ENCODE measurements at regions not wholly inside any gene's neighbourhood (a gene's known extent, or its start where the extent isn't known, plus 50 kb on each side); places are given as distances from the start of the nearest gene placed in this dataset.

DNA sequence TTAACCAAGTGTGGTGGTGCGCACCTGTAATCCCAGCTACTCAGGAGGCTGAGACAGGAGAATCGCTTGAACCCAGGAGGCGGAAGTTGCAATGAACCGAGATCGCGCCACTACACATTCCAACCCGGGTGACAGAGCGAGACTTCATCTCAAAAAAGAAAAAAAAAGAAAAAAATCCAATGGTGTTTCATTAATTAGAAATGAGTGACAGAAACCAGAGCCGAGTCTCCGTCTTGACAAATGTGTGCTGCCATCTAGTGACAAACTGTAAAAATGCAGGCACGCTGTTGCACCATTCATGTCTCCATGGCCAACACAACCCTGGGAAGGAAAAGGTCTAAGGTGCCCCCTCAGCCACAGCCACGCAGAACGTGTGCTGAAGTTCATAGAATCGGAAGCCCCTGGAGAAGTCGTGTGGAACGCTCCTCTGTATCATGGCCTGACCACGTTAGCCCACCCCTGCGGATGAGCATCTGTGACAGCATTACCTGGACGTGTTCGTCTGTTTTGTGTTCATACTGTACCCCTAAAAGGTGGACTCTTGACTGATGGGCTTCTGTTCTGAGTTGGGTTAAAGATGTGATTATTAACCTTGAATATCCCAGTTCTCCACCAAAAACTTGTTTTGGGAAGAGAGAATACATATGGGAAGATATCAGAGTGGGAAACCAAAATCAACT is 94.9 kb downstream of the LYZL2 start:
- 28% methylated on average over 20 of the region's 20 CpGs for WGBS (ENCODE audit: insufficient coverage, low coverage, missing lambda C conversion rate)
- no TSS peak for BruUV-seq (replicated peaks)
- peak; percentile 93 for FAIRE-seq
- TF ChIP-seq ZNF583 (CRISPR knock-in tag; IDR thresholded peaks at IDR 0.05) (no peak), TRIM28 (IDR thresholded peaks at IDR 0.05) (0 out of 2 replicates have a peak, but pooled peaks have one; percentile 22), DEAF1 (CRISPR knock-in tag; IDR thresholded peaks at IDR 0.05) (peak; percentile 79), ZSCAN32 (CRISPR knock-in tag; IDR thresholded peaks at IDR 0.05) (no peak), ZNF655 (CRISPR knock-in tag; IDR thresholded peaks at IDR 0.05) (no peak), MCM5 (IDR thresholded peaks at IDR 0.05; ENCODE audit: low read depth) (no peak), KHSRP (IDR thresholded peaks at IDR 0.05) (no peak), RFX5 (IDR thresholded peaks at IDR 0.05; ENCODE audit: low read depth, low read length) (no peak), XRCC5 (IDR thresholded peaks at IDR 0.05; ENCODE audit: low read depth, low read length) (peak; percentile 57; the same call in 1 of the 2 replicates), ZC3H8 (IDR thresholded peaks at IDR 0.05) (no peak)

More for the DNA sequence above, 94.9 kb downstream of the LYZL2 start:
- Histone ChIP-seq H3K9ac (ENCODE audit: insufficient read depth in 1 of 2, low read depth in 2 of 2, low read length in 2 of 2) (no peak overlapping the region), H3K9me1 (ENCODE audit: control insufficient read depth, insufficient read depth, low read length) (no peaks in the 10 kb centered on the region), H4K20me1 (replicated peaks; ENCODE audit: control insufficient read depth, insufficient read depth, low read length) (no peaks in the 10 kb centered on the region), H3K36me3 (ENCODE audit: control insufficient read depth, insufficient read depth, low read length) (no peaks in the 10 kb centered on the region), H3K79me2 (ENCODE audit: control insufficient read depth, insufficient read depth, low read length) (no peaks in the 10 kb centered on the region), H3K4me1 (replicated peaks in 1 of 2; ENCODE audit: control insufficient read depth in 2 of 2, insufficient read depth in 2 of 2, low read length in 2 of 2) (peaks cover 4 to 8% of the 10 kb centered on the region in 2 experiments; a peak in 3 of 5 replicates), H3K4me3 (no peak overlapping the region), H3K4me2 (ENCODE audit: insufficient read depth, low read length) (no peak overlapping the region; the same call in 1 of the 2 replicates), H3K9me3 (replicated peaks; ENCODE audit: control insufficient read depth, insufficient read depth, low read depth, low read length) (no peaks in the 10 kb centered on the region), H2AFZ (ENCODE audit: low read depth, low read length) (peak overlapping the region; percentile 64; the same call in 1 of the 2 replicates), H3K27me3 (ENCODE audit: control insufficient read depth in 2 of 2, insufficient read depth in 2 of 2, low read length in 2 of 2) (no peaks in the 10 kb centered on the region), H3K27ac (ENCODE audit: extremely low read depth, low read depth, low read length) (no peak overlapping the region)
- intact Hi-C loops (cut with micrococcal nuclease) (loop anchor here (1.0 to 2.0 kb wide), 5 partner anchors 57 to 536 kb away; no protein-coding TSS in a partner anchor), in situ Hi-C loops (cut with MboI) (loop anchor here (10.0 kb wide), 1 partner anchor 140 kb away; no protein-coding TSS in a partner anchor)
- POLR2A ChIA-PET: interaction anchor here (2.9 kb wide), 1 partner anchor 18 kb away, joined by 14 read pairs; no protein-coding TSS in a partner anchor
- CTCF ChIA-PET (ENCODE audit: low intra/inter-chr PET ratio): interaction anchor here (0.9 to 2.4 kb wide), 6 partner anchors 56 to 175 kb away, joined by 3 to 17 read pairs (median 5); no protein-coding TSS in a partner anchor
- peak; percentile 89 for ATAC-seq
- peak; percentile 68 to 83 (median 70) for DNase-seq (ENCODE audit: extremely low read depth in 1 of 4, low spot score in 3 of 4)

All from K562 (cell line).